ENCODE measurements at regions not wholly inside any gene's neighbourhood (a gene's known extent, or its start where the extent isn't known, plus 50 kb on each side); places are given as distances from the start of the nearest gene placed in this dataset.

- TF ChIP-seq CTCF (IDR thresholded peaks at IDR 0.05) (no peak), POLR2A (IDR thresholded peaks at IDR 0.05) (no peak)
- Histone ChIP-seq H3K36me3 (no peaks in the 10 kb centered on the region), H3K9me3 (no peaks in the 10 kb centered on the region), H3K27ac (no peak overlapping the region), H3K4me1 (no peaks in the 10 kb centered on the region), H3K4me3 (no peak overlapping the region), H3K27me3 (no peaks in the 10 kb centered on the region)
- no peak for DNase-seq
- intact Hi-C loops (cut with DNase I; ENCODE audit: low total_unique reads) = no loop called here
Measured at GRCh38 chr16:47973552-47973951, 182.2 kb downstream of the ABCC12 start.

GRCh38 chr16:47972246-47972985, 183.4 kb downstream of the ABCC12 start:
- Histone ChIP-seq H3K36me3 (no peaks in the 10 kb centered on the region), H3K4me3 (no peak overlapping the region), H3K4me1 (no peaks in the 10 kb centered on the region), H3K27ac (no peak overlapping the region), H3K27me3 (no peaks in the 10 kb centered on the region), H3K9me3 (no peaks in the 10 kb centered on the region)
- TF ChIP-seq POLR2A (IDR thresholded peaks at IDR 0.05) (no peak), CTCF (IDR thresholded peaks at IDR 0.05) (no peak)
- DNase-seq = no peak
- intact Hi-C loops (cut with DNase I; ENCODE audit: low total_unique reads) = no loop called here

- no peaks in the 10 kb centered on the region for H3K4me1 ChIP-seq
- H3K36me3 ChIP-seq = no peaks in the 10 kb centered on the region
- intact Hi-C loops (cut with DNase I; ENCODE audit: low total_unique reads) = no loop called here
- no peak for DNase-seq
- no peaks in the 10 kb centered on the region for H3K27me3 ChIP-seq
- no peak overlapping the region for H3K27ac ChIP-seq
- no peak for TF ChIP-seq CTCF (IDR thresholded peaks at IDR 0.05)
- TF ChIP-seq POLR2A (IDR thresholded peaks at IDR 0.05) = no peak
- H3K4me3 ChIP-seq = no peak overlapping the region
- no peaks in the 10 kb centered on the region for H3K9me3 ChIP-seq
Measured at GRCh38 chr16:47971225-47971624, 184.6 kb downstream of the ABCC12 start.

GRCh38 chr16:47970291-47970931, 185.4 kb downstream of the ABCC12 start:
- H3K4me3 ChIP-seq = no peak overlapping the region
- DNase-seq = no peak
- no peaks in the 10 kb centered on the region for H3K4me1 ChIP-seq
- no peaks in the 10 kb centered on the region for H3K27me3 ChIP-seq
- no peaks in the 10 kb centered on the region for H3K36me3 ChIP-seq
- intact Hi-C loops (cut with DNase I; ENCODE audit: low total_unique reads) = no loop called here
- no peaks in the 10 kb centered on the region for H3K9me3 ChIP-seq
- TF ChIP-seq CTCF (IDR thresholded peaks at IDR 0.05) (no peak), POLR2A (IDR thresholded peaks at IDR 0.05) (no peak)
- no peak overlapping the region for H3K27ac ChIP-seq

- no peaks in the 10 kb centered on the region for H3K27me3 ChIP-seq
- intact Hi-C loops (cut with DNase I; ENCODE audit: low total_unique reads) = no loop called here
- no peaks in the 10 kb centered on the region for H3K36me3 ChIP-seq
- no peaks in the 10 kb centered on the region for H3K4me1 ChIP-seq
- DNase-seq = no peak
- H3K9me3 ChIP-seq = no peaks in the 10 kb centered on the region
- H3K27ac ChIP-seq = no peak overlapping the region
- H3K4me3 ChIP-seq = no peak overlapping the region
- TF ChIP-seq CTCF (IDR thresholded peaks at IDR 0.05) = no peak
- no peak for TF ChIP-seq POLR2A (IDR thresholded peaks at IDR 0.05)
Measured at GRCh38 chr16:47967374-47967773, 188.4 kb downstream of the ABCC12 start.
